Kidney (tissue), 13 donors: ENCODE measurements at regions not wholly inside any gene's neighbourhood (a gene's known extent, or its start where the extent isn't known, plus 50 kb on each side); places are given as distances from the start of the nearest gene placed in this dataset.

Source experiments
- DNase-seq, 5 donors: peaks; one replicate each; pipeline ENCODE4 v3.0.0-alpha.2; 2013 to 2020
- FAIRE-seq: peaks from 2 replicates; lab custom pipeline; 2012; peaks lifted over from hg19 to GRCh38; lab: Jason Lieb, UNC
- H3K27ac ChIP-seq, 2 donors: one replicate each; pipeline ENCODE4 v1.7.0; 2013; ENCODE audit warnings: low read depth in 2 of 2, low read length in 2 of 2, inconsistent platforms in 1 of 2
- H3K27me3 ChIP-seq: one replicate; pipeline ENCODE4 v1.7.1; 2013; ENCODE audit warnings: low read length, inconsistent platforms; ENCODE audit not compliant: control insufficient read depth, insufficient read depth
- H3K36me3 ChIP-seq, 3 donors: one replicate each; pipeline versions ENCODE4 v1.7.0 to v1.7.1; 2013; ENCODE audit warnings: low read length in 3 of 3, control low read depth in 1 of 3, inconsistent platforms in 1 of 3; ENCODE audit not compliant: insufficient read depth in 3 of 3, control insufficient read depth in 2 of 3
- H3K4me1 ChIP-seq, 3 donors: one replicate each; pipeline versions ENCODE4 v1.7.0 to v1.7.1; 2013; ENCODE audit warnings: low read length in 3 of 3, inconsistent platforms in 1 of 3, low read depth in 1 of 3; ENCODE audit not compliant: control insufficient read depth in 2 of 3, insufficient read depth in 2 of 3
- H3K4me3 ChIP-seq, 3 donors: one replicate each; pipeline versions ENCODE4 v1.7.0 to v1.8.1; 2013; ENCODE audit warnings: low read length in 3 of 3, control low read depth in 1 of 3, inconsistent platforms in 1 of 3
- H3K9ac ChIP-seq, 3 donors: one replicate each; pipeline versions ENCODE4 v1.7.0 to v1.7.1; 2013; ENCODE audit warnings: low read length in 3 of 3, control low read depth in 1 of 3, inconsistent platforms in 1 of 3
- H3K9me3 ChIP-seq, 3 donors: one replicate each; pipeline versions ENCODE4 v1.7.0 to v1.7.1; 2013; ENCODE audit warnings: low read length in 3 of 3, control low read depth in 1 of 3, inconsistent platforms in 1 of 3; ENCODE audit not compliant: control insufficient read depth in 2 of 3, insufficient read depth in 1 of 3
- CTCF ChIP-seq: IDR thresholded peaks from 3 replicates; pipeline ENCODE4 v1.5.1; 2012; ENCODE audit warnings: mild to moderate bottlenecking, moderate library complexity, borderline replicate concordance; ENCODE audit not compliant: insufficient read depth; ENCODE audit errors: extremely low read depth
- intact Hi-C: fragments of 100-400 bp; cut with DNase I; formaldehyde crosslinking; loops from one replicate; pipeline ENCODE4 v1.11.1; 2022
- donor health status: control.
- donor health status: control.
- donor health status: control.
- donor health status: control.
- donor health status: control.
- donor health status: DM: yes; HTN: yes; CAD: no.
- donor health status: Normal renal cell carcinoma (clear cell type).

- no peak for DNase-seq
- H3K36me3 ChIP-seq, result no peaks in the 10 kb centered on the region
- no peak overlapping the region for H3K4me3 ChIP-seq
- H3K27me3 ChIP-seq, result no peaks in the 10 kb centered on the region
- H3K9me3 ChIP-seq, result no peaks in the 10 kb centered on the region
- H3K9ac ChIP-seq, result no peak overlapping the region
- FAIRE-seq, result no peak
- no peaks in the 10 kb centered on the region for H3K4me1 ChIP-seq
- no peak for TF ChIP-seq CTCF
- no peak overlapping the region for H3K27ac ChIP-seq
- intact Hi-C loops, result no loop called here
Measured at GRCh38 chr22:48784701-48785503, 1042.8 kb downstream of the BRD1 start.

GRCh38 chr22:48783821-48784266 lies 1043.8 kb downstream of the BRD1 start:
- Histone ChIP-seq H3K36me3 (no peaks in the 10 kb centered on the region), H3K9me3 (no peaks in the 10 kb centered on the region), H3K4me1 (no peaks in the 10 kb centered on the region), H3K27me3 (no peaks in the 10 kb centered on the region), H3K4me3 (no peak overlapping the region), H3K27ac (no peak overlapping the region), H3K9ac (no peak overlapping the region)
- intact Hi-C loops, result no loop called here
- DNase-seq, result no peak
- no peak for TF ChIP-seq CTCF
- no peak for FAIRE-seq

GRCh38 chr22:48782811-48783511 lies 1044.7 kb downstream of the BRD1 start:
- H3K27me3 ChIP-seq, result no peaks in the 10 kb centered on the region
- no peak overlapping the region for H3K4me3 ChIP-seq
- H3K9ac ChIP-seq, result no peak overlapping the region
- H3K9me3 ChIP-seq, result no peaks in the 10 kb centered on the region
- H3K27ac ChIP-seq, result no peak overlapping the region
- no peak for FAIRE-seq
- peak in 1 of 5 donors; percentile 23 for DNase-seq
- H3K36me3 ChIP-seq, result no peaks in the 10 kb centered on the region
- no peaks in the 10 kb centered on the region for H3K4me1 ChIP-seq
- no peak for TF ChIP-seq CTCF
- intact Hi-C loops, result no loop called here
